ENCODE measurements at regions not wholly inside any gene's neighbourhood (a gene's known extent, or its start where the extent isn't known, plus 50 kb on each side); places are given as distances from the start of the nearest gene placed in this dataset.

DNA sequence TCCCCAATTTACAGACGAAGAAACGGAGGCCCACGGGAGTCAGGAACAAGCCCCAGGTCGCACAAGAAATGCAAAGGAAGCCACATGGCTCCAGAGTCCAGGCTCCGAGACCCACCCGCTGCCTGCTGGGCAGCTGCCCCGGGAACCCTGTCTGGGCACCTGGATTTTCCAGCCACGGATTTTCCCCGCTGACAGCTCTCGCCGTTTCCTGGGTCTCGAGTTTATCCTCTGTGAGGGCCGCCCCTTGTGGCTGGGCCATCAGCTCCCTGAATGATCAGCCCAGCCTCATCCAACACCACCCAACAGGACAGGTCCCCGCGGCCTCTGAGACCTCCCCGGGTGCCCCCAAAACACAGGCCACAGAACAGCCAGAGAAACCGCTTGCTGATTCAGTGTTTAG is 189.7 kb downstream of the BRD1 start:
- no peak for DNase-seq

DNA sequence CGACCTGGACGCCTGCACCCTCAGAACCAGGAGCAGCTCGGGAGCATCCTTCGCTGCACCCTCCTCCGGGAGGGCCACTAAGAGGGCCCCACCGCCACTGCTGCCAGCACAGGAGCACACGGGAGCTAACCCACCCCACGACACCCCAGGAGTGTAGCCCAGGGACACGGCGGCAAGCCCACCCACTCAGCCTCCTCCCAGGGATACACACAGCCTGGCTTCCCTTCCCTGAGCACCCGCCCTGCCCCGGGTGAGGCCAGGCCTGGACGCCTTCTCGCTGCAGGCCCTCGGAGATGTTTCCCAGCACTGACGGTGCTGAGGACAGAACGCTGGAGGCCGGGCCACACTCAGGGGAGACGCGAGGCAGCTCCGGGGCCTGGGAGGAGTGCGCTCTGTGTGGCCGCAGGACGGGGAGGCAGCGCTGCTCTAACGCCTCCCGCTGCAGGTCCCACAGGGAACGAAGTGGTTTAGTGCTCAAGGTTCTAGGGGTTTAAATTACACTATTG is 190.4 kb downstream of the BRD1 start:
- no peak for DNase-seq

DNA sequence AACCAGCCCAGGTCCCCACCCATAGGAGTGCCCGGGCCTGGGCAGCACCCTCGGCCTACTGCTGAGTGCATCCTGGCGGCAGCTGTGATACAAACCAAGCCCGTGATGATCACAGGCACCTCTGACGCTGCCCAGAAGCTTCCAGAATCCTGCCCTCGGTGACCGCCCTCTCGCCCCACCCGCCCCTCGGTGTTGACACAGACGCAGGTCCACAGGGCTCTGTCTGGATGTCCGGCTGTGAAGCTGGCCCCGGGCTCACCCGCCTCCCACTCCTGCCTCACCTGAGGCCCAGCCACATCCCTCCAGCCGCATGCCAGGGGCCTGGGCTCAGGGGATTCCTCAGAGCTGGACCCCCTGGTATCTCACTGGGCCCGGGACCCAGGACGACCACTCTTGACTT is 191.0 kb downstream of the BRD1 start:
- no peak for DNase-seq

DNA sequence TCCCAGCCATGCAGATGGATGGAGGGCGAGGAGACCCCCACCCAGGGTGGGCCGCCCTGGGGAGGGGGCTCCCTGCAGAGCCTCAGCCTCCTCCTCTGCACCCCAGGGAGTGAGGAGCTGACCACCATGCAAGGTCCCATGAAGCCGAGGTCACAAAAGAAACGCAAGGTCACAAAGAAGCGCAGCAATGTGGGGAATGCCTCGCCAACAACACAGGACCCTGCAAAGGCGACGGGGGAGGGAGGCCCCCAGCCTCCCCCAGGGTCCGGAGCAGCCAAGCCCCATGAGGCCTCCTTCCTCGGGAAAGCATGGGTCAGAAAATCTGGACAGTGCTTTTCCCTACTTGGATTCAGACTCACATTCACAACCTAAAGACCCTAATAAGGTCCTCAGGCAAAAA is 191.5 kb downstream of the BRD1 start:
- DNase-seq: no peak

DNA sequence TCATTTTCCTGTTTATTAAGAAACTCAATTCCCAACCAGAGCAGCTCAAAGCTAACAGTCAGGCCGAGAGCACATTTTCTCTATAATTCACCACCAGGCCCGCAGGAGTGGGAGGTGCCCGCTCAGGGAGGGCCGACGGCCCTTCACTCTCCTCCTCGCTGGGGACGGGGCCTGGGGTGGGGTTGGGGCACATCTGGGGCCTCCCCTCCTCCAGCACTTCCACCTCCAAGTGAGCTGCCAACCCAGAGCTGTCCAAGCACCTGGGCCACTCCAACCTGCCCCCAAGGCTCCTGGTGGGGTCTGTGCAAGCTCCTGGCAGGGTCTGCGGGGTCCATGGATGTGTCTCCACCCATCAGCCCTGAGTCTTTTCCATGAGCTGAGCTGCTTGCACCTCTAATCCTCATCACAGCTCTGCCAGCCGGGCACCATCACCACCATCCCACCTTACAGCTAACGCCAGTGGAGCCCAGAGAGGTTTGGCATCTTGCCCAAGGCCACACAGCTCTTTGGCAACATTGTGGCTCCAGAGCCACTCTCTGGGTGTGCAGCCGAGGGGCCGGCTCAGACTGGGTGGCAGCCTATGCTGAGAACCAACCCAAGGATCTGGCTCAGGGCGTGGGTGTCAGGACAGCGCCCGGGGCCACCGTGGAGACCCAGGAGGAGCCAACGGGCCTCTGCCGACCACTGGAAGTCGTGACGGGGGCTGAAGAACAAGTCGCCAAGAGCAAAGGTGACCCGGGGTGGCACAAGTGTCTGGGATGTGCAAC is 193.5 kb downstream of the BRD1 start:
- no peak for DNase-seq

DNA sequence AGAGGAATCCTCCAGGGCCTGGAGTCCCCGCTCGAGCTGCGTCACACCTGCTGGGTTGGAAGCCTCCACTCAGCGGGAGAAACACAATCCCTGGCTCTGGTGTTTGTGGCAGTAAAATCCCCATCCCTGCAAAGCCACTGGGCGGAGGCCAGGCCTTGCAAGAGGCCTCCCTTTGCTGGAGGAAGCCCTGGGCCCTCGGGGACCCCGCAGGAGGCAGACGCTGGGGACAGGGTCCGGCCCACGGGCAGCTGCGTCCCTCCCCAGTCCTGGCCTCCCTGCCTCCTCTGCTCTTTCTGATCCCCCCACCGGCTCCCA is 194.7 kb downstream of the BRD1 start:
- no peak for DNase-seq

DNA sequence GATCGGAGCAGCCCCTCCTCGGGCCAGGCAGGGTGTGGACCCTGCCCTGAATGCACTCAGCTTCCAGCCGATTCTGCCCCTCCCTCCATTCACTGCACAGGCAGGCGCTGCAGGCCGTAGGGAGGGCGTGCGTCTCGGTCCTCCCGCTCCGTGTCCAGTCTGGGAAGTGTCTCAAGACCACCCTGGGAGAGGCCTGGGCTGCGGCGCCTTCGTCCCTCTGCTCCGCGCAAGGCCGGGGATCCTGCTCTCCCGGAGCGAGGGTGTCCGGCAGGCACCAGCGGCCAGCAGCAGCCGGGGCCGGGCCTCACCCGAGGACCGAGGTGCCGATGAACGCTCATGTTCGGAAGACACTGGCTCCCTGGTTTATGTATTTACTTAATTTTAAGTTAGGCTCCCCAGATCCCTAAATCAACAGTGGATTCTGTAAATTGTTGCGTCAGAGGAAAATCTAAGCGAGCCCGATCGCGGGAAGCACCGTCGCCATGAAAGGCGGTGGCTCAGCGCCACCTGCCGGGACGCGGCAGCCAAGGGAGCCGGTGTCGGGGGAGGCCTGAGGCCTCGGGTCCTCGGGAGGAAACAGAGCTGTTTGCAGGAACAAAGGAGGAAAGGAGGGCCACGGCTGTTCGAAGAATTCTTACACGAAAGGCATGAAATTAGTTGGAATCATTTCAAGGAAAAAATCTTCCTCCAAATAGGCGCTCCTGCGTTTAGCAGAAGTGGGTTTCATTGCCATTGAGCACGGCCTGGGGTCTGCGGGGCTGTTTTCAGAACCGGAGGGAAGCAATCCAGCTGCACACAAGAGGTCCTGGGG is 195.3 kb downstream of the BRD1 start:
- peak; percentile 1 for DNase-seq

DNA sequence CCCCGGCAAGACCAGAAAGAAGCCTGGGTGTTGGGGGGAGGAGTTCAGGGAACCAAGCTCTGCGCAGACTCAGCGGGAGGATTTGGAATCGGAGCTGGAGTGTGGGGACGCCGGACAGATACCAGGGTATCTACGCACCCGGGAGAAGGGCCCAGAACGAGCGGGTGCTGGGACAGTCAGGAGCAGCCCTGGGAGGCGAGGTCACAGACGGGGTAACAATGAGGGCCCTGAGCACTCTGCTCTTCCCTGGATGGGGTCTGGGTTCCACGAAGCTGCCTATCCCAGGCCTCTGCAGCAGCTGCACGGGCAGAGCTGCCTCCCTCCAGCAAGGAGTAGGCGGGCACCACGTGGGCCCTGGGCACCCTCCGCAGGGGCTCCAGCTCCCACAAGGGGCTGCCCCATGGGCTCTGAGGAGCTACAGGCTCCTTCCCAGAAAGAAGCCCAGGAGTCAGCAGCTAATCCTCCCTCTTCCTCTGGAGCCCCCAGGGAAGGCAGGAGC is 197.2 kb downstream of the BRD1 start:
- DNase-seq: no peak

DNA sequence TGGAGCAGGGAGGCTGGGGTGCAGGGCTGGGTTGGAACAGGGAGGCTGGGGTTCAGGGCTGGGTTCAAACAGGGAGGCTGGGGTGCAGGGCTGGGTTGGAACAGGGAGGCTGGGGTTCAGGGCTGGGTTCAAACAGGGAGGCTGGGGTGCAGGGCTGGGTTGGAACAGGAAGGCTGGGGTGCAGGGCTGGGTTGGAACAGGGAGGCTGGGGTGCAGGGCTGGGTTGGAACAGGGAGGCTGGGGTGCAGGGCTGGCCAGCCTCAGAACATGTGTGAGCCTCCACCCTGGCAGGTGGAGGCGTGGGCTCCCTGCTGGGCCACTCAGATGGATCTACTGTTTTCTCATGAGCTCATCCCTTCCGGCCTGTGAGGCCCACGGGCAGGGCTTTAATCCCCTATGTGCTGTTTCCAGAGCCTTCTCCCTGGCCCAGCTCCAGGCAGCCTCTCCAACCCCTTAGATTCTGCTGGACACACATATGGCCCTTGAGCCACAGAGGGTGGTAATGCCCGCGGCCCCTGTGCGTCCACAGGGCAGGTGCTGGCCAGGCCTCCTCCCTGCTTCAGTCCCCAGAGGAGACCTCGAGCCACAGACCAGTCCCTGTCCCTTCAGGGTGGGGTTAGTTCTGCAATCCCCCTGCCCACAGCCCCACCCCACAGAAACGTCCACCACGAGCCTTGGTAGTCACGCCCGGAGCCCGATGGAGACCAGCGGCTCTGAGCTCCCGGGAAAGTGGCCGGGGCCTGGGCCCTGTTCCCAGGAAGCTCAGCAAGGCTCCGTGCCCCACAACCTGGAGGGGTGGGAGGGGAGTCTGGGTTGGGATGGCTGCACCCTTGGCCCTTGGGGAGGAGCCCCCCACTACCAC is 197.9 kb downstream of the BRD1 start:
- no peak for DNase-seq

DNA sequence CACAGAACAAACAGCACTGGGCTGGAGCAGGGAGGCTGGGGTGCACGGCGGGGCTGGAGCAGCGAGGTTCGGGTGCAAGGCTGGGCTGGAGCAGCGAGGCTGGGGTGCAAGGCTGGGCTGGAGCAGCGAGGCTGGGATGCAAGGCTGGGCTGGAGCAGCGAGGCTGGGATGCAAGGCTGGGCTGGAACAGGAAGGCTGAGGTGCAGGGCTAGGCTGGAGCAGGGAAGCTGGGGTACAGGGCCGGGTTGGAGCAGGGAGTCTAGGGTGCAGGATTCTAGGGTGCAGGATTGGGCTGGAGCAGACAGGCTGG is 198.5 kb downstream of the BRD1 start:
- DNase-seq: no peak

DNA sequence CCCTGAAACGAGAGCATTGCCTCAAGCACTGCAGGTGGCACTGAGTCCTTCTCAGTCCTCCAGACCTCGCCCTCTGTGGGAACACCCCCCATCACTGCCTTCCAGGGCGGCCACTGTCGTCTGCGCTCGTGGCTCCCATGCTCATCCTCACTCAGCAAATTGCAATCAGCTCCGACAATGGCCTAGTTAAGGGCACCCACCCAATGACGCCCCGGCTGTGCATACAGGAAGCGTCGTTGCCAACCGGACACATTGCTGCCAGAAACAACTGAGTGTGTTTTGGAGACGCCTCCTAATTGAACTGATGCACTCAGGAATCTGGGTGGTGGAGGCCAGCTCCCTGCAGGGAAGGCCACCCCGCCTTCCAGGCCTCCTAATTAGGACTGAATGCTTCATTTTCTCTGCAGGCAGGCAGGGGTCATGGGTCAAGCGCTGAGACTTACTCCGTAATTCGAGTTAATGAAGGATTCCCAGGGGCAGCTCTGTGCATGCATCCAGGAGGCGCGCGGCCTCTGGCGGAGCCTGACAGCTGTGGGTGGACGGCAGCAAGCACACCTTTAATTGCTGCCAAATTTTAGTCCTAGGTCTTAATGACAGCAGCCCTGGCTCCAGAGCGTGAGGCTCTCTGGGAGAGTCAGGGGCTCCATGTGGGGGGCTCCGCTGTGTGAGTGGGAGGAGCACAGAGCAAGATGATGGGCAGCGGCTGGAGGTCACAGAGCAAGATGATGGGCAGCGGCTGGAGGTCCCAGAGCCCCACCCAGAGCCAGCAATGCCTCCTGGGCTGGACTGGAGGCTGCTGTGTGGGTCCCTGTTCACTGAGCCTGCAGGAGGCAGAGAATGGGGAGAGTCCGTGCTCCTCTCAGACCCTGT is 199.0 kb downstream of the BRD1 start:
- DNase-seq: no peak

DNA sequence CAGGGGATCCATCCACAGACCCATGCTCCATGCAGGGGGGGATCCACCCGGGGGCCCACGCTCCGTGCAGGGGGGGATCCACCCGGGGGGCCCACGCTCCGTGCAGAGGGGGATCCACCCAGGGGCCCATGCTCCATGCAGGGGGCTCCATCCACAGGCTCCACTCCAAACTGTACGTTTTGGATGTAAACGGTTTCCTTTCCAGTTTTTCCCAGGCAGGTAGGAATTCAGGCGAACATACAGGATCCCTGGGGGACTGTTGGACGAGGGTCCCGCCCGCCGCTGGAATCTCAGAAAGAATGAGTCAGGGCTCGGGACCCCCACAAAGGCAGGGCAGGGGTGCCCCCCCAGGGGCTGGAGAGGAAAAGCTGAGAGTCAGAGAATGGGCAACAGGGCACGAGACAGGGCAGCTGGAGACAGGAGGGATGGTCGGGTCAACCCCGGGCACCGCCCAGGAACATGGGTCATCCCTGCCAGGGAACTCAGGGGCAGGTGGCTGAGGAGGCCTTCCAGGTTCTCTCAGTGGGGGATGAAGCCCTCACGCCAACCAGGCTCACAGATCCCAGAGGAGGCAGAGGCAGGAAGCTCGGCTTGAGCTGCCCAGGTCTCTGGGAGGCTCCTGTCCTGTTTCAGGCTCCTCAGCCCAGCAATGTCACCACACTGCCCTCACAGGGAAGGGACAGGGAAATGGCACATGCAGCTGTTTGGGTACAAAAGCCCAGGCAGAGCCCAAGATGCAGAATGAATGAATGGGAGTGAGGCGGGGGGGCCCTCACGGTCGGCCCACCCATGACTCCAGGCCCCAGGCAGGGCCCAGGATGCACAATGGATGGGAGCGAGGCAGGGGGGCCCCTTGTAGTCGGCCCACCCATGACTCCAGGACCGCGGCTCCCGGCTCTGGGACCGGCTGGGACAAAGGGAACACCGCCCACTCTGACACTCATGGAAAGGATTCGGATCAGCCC is 200.2 kb downstream of the BRD1 start:
- DNase-seq: no peak

DNA sequence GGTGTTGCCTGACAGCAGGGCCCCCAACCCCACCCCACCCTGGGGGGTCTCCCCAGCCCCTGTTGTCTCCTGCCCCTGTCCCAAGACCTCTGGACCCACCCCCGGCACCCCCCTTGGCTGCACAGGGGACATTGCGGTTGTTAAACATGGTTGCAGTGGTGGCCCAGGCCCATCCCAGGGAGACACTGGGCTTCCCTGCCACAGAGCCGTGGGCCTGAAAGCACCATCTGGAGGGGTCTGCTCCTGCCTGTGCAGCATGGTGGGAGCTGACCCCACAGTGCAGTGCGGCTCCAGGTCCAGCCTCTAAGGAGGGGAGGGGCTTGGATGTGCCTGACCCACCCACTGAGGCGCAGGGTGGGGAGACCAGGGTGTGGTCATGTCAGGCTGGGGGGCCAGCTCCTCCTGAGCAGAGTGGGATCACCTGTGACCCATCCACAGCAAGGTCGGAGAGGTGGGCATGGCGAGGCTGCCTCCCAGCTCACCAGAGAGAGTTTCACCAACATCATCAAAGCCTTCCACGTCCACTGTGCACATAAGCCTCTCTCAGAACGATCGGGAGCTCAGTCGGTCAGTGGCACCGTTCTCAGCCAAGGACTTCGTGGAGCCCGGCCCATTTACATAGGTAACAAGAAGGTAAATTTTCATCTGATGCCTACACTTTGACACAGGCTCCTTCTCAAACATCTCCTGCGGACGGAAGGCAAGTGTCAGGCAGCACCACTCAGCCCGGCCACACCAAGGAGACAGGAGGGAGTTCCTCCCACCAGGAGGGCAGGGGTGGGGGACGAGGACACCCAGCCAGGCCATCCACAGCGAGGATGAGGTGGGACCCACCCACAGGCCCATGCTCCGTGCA is 201.1 kb downstream of the BRD1 start:
- no peak for DNase-seq

DNA sequence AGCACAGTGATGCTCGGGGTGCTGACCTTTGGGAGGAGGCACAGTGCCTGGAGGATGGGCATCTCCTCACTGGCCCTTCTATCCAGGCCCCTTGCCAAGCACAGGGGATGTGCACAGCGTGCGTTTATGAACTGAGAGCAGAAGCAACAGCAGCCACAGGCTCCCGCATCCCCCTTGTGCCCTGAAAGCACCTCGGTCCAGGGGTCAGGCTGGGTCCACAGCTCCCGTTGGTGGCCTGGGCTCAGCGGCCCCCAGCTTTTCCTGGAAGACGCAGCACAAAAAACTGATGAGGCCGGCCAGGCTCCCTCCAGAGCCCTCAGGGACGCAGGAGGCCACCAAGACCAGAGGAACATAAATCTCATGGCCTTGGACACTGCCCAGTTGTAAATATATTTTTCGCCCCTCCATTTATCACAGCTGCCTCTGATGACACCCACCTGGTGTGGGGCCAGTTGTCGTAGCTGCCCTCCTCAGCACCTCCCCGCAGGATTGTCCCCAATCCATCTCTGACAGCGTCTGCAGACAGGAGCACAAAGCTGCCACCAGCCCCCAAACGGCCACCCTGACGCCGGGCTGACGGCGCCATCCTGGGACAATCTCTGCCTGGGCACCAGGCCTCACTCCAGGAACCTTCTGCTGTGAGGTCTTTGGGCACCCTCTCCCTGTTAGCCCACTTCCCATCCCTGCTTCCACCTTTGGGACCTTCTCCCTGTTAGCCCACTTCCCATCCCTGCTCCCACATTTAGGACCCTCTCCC is 203.1 kb downstream of the BRD1 start:
- no peak for DNase-seq

DNA sequence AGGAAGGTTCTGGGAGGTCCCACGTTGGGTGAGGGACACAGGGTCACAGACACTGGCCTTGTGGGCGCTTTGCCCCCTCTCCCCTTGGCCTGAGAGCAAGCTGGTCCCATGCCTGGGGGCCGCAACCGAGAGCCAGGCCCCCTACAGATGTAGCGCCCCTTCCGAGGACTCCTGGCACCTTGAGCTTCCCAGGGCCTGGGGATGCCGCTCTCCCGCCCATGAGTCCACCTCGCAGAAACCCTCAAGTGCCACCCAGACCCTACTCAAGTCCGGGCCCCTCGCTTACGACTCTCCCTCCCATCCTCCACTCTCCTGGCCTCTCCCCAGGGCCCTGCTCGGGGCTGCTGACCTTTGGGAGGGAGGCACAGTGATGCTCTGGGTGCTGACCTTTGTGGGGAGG is 204.0 kb downstream of the BRD1 start:
- DNase-seq: no peak

DNA sequence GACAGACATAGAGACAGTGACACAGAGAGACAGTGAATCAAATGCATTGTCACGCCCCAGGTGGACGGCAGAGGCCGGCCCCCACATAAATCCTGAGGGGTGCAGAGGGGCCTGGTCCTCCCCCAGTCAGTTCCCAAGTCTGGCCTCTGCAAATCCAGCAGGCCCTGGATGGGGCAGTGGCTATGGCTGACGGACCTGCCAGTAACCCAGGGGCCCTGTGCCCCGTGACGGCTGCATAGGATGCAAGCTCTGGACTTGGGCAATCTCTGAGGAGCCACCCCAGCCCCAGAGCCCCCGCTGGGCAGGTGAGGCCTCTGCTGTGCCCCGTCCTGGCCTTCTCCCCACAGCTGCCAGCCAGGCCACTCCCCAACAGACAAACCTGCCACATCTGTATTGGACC is 204.5 kb downstream of the BRD1 start:
- no peak for DNase-seq

DNA sequence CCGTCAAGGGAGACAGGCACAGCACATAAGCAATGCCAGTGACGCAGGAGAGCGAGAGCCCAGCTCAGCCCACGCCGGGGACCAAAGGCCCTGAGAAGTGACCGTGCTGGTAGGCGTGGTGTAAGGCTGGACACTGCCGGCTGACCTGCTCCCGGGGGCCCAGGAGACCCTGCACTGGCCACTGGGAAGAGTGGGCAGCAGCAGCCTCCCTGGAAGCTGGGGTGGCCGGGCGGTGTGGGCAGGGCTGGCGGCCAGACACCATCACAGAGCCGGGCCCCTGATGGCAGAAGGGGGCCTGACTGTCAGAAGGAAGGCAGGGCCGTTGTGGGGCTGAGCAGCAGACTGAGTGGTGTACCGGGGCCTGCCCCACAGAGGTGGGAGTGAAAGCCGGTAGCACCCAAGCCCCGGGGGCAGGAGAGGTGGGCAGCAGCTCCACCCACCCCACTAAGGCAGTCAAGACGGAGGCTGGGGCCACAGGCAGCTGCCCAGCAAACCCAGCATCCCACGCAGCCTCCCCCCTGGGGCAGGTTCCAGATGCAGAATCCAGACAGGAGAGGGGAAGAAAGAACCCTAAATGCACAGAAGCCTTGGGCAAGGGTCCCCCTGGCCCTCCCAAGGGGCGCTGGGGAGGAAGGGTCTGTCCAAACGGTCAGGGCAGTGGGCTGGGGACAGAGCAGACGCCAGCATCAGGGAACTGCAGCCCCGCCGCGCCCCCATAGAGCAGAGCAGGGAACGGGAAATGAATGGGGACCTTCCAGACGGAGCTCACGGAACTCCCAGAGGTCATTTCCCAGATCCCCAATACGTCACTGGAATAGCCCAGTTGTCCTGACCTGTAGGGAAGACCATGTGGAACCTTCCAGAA is 205.2 kb downstream of the BRD1 start:
- DNase-seq: no peak

DNA sequence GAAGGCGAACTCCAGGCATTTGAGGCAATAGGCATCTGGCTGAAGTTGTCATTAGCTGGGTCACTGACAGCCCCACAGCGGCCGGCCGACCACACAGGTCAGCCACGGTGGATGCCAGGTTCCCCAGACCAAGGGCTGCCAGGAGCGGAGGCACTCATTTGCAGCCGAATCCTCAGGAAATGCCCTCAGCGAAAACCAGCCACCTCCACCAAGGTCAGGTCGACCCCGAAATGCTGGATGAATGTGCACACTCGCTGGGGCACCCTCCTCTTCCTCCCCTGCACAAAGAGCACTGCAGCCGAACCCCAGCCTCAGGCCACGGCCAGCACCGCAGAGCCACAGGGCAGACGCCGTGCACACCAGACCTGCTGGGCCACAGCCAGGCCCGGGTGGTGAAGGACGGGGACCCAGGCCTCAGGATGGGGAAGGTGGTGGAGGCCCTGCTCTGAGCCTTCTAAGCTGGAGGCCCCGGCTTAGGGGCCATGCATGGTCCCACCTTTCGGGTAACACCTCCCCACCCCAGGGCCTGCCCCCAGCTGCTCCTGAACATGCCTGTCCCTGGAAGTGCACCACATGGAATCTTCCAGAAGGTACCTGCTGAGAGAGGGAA is 206.0 kb downstream of the BRD1 start:
- no peak for DNase-seq
